SJCRH30 (cell line): ENCODE measurements at regions not wholly inside any gene's neighbourhood (a gene's known extent, or its start where the extent isn't known, plus 50 kb on each side); places are given as distances from the start of the nearest gene placed in this dataset.
"Not testable (repeated sequence)": the region's sequence is repeated elsewhere in the genome, so short reads cannot be mapped to it uniquely, and the experiment has no call there.

Experiments
- DNase-seq, 2 experiments: peaks; one replicate each; pipeline ENCODE4 v3.0.0-alpha.2; 2015 to 2020
- H3K27ac ChIP-seq: fragments of 250-450 bp; sonication (Bioruptor Pico); 2 replicates; pipeline ENCODE4 v1.5.1; 2020; ENCODE audit warnings: mild to moderate bottlenecking, moderate library complexity
- H3K27me3 ChIP-seq: fragments of 250-450 bp; sonication (Bioruptor Pico); 2 replicates; pipeline ENCODE4 v1.5.1; 2020; ENCODE audit warnings: mild to moderate bottlenecking, moderate library complexity
- H3K36me3 ChIP-seq: fragments of 250-450 bp; sonication (Bioruptor Pico); 2 replicates; pipeline ENCODE4 v1.5.1; 2020; ENCODE audit warnings: mild to moderate bottlenecking, moderate library complexity
- H3K4me1 ChIP-seq: fragments of 250-450 bp; sonication (Bioruptor Pico); 2 replicates; pipeline ENCODE4 v1.5.1; 2020; ENCODE audit warnings: mild to moderate bottlenecking, moderate library complexity
- H3K4me3 ChIP-seq: fragments of 250-450 bp; sonication (Bioruptor Pico); 2 replicates; pipeline ENCODE4 v1.5.1; 2020; ENCODE audit warnings: mild to moderate bottlenecking, moderate library complexity
- H3K9me3 ChIP-seq: fragments of 250-450 bp; sonication (Bioruptor Pico); replicated peaks from 2 replicates; pipeline ENCODE4 v1.5.1; 2020; ENCODE audit warnings: mild to moderate bottlenecking, moderate library complexity

DNA sequence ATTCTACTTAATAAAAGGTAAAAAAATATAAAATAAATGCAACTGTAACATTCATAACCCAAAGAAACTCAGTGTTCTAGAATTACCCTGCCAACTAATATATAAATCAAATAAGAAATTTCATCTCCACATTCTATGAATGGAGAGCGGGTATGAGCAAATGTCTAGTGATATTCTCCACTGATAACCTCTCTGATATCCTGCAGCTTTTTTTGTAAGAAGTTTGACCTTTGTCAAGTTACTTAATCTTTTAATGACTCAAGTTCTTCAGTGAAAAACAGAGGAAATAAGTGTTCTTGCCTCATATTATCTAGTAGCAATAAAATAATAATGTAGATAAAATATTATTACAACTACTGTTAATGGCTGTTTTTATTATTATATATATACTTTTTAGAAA, 1275.6 kb upstream of the CDH9 start:
- no peak for DNase-seq
- H3K27ac ChIP-seq, result no peak overlapping the region
- no peaks in the 10 kb centered on the region for H3K9me3 ChIP-seq
- no peak overlapping the region for H3K4me3 ChIP-seq
- no peaks in the 10 kb centered on the region for H3K4me1 ChIP-seq
- H3K36me3 ChIP-seq, result no peaks in the 10 kb centered on the region
- no peaks in the 10 kb centered on the region for H3K27me3 ChIP-seq

DNA sequence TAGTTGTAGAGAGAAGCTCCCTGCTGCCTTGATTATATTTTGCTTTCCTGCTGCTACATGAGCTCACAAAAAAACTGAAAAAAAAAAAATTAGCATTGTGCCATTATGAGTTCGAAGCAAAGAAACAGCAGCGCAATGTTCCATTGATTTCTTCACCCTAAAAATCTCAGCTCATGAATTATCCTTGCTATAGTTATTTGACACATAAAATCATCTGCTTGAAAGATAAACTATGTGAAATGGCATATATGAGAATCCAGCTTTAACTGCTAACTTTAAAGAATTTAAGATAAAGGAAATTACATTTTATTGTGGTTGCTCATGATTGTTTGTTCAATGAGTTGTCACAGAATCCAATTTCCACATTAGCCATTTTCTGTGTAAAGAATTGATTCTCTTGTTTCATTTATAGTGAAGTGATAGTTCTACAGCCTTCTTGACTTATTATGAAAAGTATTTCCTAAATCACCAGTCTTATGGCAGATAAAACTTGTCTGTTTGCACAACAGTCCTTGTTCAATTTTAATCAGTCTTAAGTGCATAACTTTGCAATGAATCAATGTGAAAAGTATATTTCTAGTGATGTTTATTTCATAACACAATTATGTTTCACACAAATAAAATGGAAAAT, 1275.0 kb upstream of the CDH9 start:
- Histone ChIP-seq H3K27ac (no peak overlapping the region), H3K36me3 (no peaks in the 10 kb centered on the region), H3K4me1 (no peaks in the 10 kb centered on the region), H3K4me3 (no peak overlapping the region), H3K9me3 (no peaks in the 10 kb centered on the region), H3K27me3 (no peaks in the 10 kb centered on the region)
- DNase-seq, result no peak

- peak; percentile 7 for DNase-seq
- H3K4me1 ChIP-seq, result no peaks in the 10 kb centered on the region
Measured at GRCh38 chr5:28310696-28311095, 1272.3 kb upstream of the CDH9 start.

GRCh38 chr5:28305891-28306290, 1267.5 kb upstream of the CDH9 start:
- H3K4me1 ChIP-seq, result no peaks in the 10 kb centered on the region
- no peaks in the 10 kb centered on the region for H3K27me3 ChIP-seq
- H3K9me3 ChIP-seq, result no peaks in the 10 kb centered on the region
- no peak for DNase-seq
- no peaks in the 10 kb centered on the region for H3K36me3 ChIP-seq
- no peak overlapping the region for H3K27ac ChIP-seq
- no peak overlapping the region for H3K4me3 ChIP-seq

More at GRCh38 chr5:28310696-28311095, 1272.3 kb upstream of the CDH9 start:
- Histone ChIP-seq H3K27me3 (no peaks in the 10 kb centered on the region), H3K36me3 (no peaks in the 10 kb centered on the region), H3K9me3 (no peaks in the 10 kb centered on the region), H3K27ac (no peak overlapping the region), H3K4me3 (no peak overlapping the region)

DNA sequence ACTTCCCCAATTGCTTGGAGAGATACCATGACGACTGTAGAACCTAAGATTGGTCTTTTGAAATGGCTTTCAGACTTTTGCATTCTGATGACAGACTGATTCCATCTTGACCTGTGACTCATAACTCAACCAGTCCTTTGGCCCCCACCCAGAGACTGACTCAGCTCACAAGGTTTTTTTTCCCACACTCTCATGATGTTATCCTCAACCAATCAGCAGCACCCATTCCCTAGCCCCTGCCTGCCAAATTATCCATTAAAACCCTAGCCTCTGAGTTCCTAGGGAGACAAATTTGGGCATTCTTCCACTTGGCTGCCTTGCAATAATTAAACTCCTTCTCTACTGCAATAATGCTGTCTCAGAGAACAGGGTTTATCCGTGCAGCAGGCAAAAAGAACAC, 1263.3 kb upstream of the CDH9 start:
- no peak overlapping the region for H3K27ac ChIP-seq
- H3K27me3 ChIP-seq, result no peaks in the 10 kb centered on the region
- no peaks in the 10 kb centered on the region for H3K4me1 ChIP-seq
- peak; percentile 23 to 25 for DNase-seq
- H3K4me3 ChIP-seq, result no peak overlapping the region
- H3K9me3 ChIP-seq, result no peaks in the 10 kb centered on the region
- H3K36me3 ChIP-seq, result no peaks in the 10 kb centered on the region

- Histone ChIP-seq H3K27ac (no peak overlapping the region), H3K27me3 (no peaks in the 10 kb centered on the region), H3K4me1 (no peaks in the 10 kb centered on the region), H3K4me3 (no peak overlapping the region), H3K36me3 (no peaks in the 10 kb centered on the region), H3K9me3 (no peaks in the 10 kb centered on the region)
- DNase-seq, result no peak
Measured at GRCh38 chr5:28296254-28297013, 1258.0 kb upstream of the CDH9 start.

- not testable (repeated sequence) for DNase-seq, H3K4me1 ChIP-seq, H3K36me3 ChIP-seq, H3K27me3 ChIP-seq, H3K9me3 ChIP-seq, H3K27ac ChIP-seq, H3K4me3 ChIP-seq
Measured at GRCh38 chr5:28287021-28287420, 1248.6 kb upstream of the CDH9 start.

DNA sequence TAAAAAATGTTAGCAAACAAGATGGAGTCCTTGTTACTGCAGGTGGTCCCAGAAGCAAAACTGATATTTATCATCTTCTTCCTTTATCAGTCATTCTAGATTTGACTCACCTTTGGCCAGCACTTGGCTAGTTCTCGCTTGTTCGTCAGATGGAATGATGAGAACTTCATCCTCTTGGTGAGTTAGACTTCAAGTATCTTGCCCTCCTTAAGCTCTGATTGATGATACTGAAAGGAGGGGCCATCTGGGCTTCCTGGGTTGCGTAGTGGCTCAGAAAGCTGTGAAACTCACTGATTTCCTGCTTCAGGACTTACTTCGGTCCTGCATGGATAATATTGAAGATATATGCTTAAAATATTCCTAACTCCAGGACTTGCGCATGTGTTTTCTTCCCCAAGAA, 1248.2 kb upstream of the CDH9 start:
- no peak overlapping the region for H3K27ac ChIP-seq
- no peaks in the 10 kb centered on the region for H3K36me3 ChIP-seq
- DNase-seq, result no peak
- H3K27me3 ChIP-seq, result no peaks in the 10 kb centered on the region
- no peaks in the 10 kb centered on the region for H3K9me3 ChIP-seq
- no peaks in the 10 kb centered on the region for H3K4me1 ChIP-seq
- no peak overlapping the region for H3K4me3 ChIP-seq

DNA sequence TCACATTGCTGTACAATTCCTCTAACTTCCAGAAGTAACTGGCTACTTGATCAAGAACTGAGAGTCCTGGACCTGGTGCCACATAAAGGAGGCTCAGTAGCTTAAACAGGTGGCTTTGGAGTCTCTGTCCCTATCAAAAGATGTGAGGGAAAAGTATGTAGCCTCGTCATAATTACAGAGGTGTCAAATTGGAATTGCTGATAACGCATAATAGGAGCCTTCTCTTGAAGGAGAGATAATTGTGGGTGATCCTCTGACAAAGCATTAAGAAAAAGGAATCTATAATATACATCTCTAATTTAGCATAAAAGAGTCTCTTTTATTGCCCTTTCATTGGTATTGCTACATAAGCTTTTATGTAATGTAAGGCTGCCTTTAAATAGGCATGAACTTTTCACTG, 1246.4 kb upstream of the CDH9 start:
- no peaks in the 10 kb centered on the region for H3K36me3 ChIP-seq
- H3K4me1 ChIP-seq, result no peaks in the 10 kb centered on the region
- DNase-seq, result no peak
- no peaks in the 10 kb centered on the region for H3K27me3 ChIP-seq
- no peak overlapping the region for H3K4me3 ChIP-seq
- H3K9me3 ChIP-seq, result no peaks in the 10 kb centered on the region
- no peak overlapping the region for H3K27ac ChIP-seq

GRCh38 chr5:28281351-28281750, 1243.0 kb upstream of the CDH9 start:
- Histone ChIP-seq H3K27ac (no peak overlapping the region), H3K4me1 (no peaks in the 10 kb centered on the region), H3K9me3 (no peaks in the 10 kb centered on the region), H3K36me3 (no peaks in the 10 kb centered on the region), H3K4me3 (no peak overlapping the region), H3K27me3 (no peaks in the 10 kb centered on the region)
- DNase-seq, result no peak

DNA sequence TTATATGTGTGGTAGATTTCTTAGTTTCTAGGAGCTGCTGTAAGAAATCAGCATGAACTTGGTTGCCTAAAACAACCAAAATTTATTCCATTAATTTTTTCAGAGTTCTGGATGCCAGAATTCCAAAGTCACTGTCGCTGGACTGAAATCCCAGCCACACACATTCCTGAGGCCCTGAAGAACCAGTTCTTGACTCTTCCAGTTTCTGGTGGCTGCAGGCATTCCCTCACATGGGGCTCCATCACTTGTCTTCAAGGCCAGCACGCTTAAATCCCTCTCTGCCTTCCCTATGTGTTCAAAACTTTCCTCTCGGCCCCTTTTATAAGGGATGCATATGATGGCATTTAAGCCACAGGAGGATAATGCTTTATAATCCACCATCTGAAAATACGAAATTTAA, 1237.5 kb upstream of the CDH9 start:
- H3K9me3 ChIP-seq, result no peaks in the 10 kb centered on the region
- no peak for DNase-seq
- H3K36me3 ChIP-seq, result no peaks in the 10 kb centered on the region
- H3K27ac ChIP-seq, result no peak overlapping the region
- no peaks in the 10 kb centered on the region for H3K27me3 ChIP-seq
- H3K4me1 ChIP-seq, result no peaks in the 10 kb centered on the region
- no peak overlapping the region for H3K4me3 ChIP-seq

DNA sequence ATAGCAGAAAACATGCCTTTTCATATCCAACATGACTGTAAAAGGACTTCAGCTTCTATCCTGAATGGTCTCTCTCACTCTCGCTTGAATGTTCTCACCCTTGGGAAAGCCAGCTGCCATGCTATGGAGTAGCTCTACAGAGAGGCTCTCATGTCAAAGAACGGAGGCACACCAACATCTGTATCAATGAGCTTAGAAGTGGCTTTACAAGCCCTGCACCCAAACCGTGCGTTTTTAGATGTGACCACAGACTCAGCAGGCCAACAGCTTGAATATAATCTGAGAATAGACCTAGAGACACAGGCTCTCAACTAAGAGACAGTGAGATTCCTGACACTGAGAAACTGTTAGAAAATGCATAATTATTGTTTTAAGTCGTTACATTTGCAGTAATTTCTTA, 1231.6 kb upstream of the CDH9 start:
- Histone ChIP-seq H3K36me3 (no peaks in the 10 kb centered on the region), H3K27me3 (no peaks in the 10 kb centered on the region), H3K27ac (no peak overlapping the region), H3K4me1 (no peaks in the 10 kb centered on the region), H3K4me3 (no peak overlapping the region), H3K9me3 (no peaks in the 10 kb centered on the region)
- DNase-seq, result no peak

- Histone ChIP-seq H3K36me3 (no peaks in the 10 kb centered on the region), H3K27ac (no peak overlapping the region), H3K4me3 (no peak overlapping the region), H3K4me1 (no peaks in the 10 kb centered on the region), H3K27me3 (no peaks in the 10 kb centered on the region), H3K9me3 (no peaks in the 10 kb centered on the region)
- no peak for DNase-seq
Measured at GRCh38 chr5:28265877-28266276, 1227.5 kb upstream of the CDH9 start.

DNA sequence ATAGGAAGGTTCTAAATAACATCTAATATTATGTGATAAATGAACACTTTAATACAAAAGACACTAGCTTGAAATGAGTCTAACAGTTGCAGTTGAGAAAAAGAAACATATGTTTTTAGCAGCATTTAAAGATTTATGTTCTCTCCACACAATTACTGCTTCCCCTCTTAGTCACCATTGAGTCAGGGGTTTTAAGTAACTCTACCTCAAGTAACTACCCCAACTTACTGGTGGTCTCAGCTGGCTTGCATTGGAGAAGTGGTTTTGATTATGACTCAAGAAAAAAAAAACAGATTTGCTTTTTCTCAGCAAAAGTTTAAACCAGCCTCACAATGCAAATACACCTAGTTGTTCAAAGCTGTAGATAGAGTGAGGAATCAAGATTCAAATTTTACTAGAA, 1216.5 kb upstream of the CDH9 start:
- Histone ChIP-seq H3K9me3 (no peaks in the 10 kb centered on the region), H3K4me1 (no peaks in the 10 kb centered on the region), H3K36me3 (no peaks in the 10 kb centered on the region), H3K4me3 (no peak overlapping the region), H3K27ac (no peak overlapping the region), H3K27me3 (no peaks in the 10 kb centered on the region)
- DNase-seq, result no peak

GRCh38 chr5:28253431-28253830, 1215.0 kb upstream of the CDH9 start:
- no peaks in the 10 kb centered on the region for H3K9me3 ChIP-seq
- H3K27ac ChIP-seq, result no peak overlapping the region
- no peak for DNase-seq
- no peaks in the 10 kb centered on the region for H3K36me3 ChIP-seq
- H3K4me1 ChIP-seq, result no peaks in the 10 kb centered on the region
- H3K4me3 ChIP-seq, result no peak overlapping the region
- H3K27me3 ChIP-seq, result no peaks in the 10 kb centered on the region
